ENCODE measurements at regions not wholly inside any gene's neighbourhood (a gene's known extent, or its start where the extent isn't known, plus 50 kb on each side); places are given as distances from the start of the nearest gene placed in this dataset.

DNA sequence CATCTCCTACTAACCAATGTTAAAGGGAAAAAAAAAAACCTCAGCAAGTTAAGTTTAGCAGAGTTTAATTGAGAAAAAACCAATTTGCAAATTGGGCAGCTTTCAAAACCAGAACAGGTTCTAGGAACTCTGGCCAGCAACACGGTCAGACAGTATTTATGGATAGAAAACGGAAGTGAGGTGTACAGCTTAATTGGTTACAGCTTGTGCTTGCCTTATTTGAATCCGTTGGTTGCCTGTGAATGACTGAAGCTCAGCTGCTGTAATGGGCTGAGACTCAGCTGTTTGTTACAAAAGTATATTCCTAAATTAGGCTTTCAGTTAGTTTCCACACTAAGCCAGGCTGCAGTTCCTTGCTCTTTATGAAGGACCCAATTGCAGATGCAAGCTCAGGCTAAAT is 217.0 kb downstream of the SREK1 start:
- H3K4me1 ChIP-seq = no peaks in the 10 kb centered on the region
- TF ChIP-seq, protein P1, sequence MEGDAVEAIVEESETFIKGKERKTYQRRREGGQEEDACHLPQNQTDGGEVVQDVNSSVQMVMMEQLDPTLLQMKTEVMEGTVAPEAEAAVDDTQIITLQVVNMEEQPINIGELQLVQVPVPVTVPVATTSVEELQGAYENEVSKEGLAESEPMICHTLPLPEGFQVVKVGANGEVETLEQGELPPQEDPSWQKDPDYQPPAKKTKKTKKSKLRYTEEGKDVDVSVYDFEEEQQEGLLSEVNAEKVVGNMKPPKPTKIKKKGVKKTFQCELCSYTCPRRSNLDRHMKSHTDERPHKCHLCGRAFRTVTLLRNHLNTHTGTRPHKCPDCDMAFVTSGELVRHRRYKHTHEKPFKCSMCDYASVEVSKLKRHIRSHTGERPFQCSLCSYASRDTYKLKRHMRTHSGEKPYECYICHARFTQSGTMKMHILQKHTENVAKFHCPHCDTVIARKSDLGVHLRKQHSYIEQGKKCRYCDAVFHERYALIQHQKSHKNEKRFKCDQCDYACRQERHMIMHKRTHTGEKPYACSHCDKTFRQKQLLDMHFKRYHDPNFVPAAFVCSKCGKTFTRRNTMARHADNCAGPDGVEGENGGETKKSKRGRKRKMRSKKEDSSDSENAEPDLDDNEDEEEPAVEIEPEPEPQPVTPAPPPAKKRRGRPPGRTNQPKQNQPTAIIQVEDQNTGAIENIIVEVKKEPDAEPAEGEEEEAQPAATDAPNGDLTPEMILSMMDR (IDR thresholded peaks at IDR 0.05) = no peak

DNA sequence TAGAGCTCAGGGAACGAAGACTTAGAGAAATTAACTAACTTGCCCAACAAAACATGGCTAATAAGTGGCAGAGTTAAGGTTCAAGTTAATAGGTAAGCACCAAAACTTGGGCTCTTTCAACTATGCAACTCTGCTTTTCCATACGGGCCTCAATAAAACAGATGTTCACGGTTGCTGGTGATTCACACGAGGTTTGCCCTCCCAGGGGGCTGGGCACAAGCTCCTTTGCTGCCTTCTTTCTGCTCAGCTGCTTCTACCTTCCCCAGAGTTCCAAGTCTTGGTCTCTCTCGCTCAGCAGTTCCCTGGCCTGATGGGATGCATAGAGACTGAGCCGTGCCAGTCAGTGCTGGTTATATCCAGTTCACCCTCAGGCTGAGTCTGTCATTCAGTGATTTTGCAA is 217.9 kb downstream of the SREK1 start:
- Histone ChIP-seq H3K27me3 (no peaks in the 10 kb centered on the region), H3K9me3 (no peaks in the 10 kb centered on the region), H3K4me3 (no peak overlapping the region), H3K27ac (no peak overlapping the region), H3K4me1 (no peaks in the 10 kb centered on the region), H3K36me3 (no peaks in the 10 kb centered on the region)
- intact Hi-C loops (cut with DNase I; ENCODE audit: low total_unique reads) = no loop called here
- no peak for DNase-seq
- TF ChIP-seq, protein P1 (IDR thresholded peaks at IDR 0.05) = no peak

More for the DNA sequence above, 217.0 kb downstream of the SREK1 start:
- H3K27me3 ChIP-seq = no peaks in the 10 kb centered on the region
- no peak overlapping the region for H3K27ac ChIP-seq
- H3K36me3 ChIP-seq = no peaks in the 10 kb centered on the region
- no peaks in the 10 kb centered on the region for H3K9me3 ChIP-seq
- no peak overlapping the region for H3K4me3 ChIP-seq
- intact Hi-C loops (cut with DNase I; ENCODE audit: low total_unique reads) = no loop called here
- DNase-seq = no peak

DNA sequence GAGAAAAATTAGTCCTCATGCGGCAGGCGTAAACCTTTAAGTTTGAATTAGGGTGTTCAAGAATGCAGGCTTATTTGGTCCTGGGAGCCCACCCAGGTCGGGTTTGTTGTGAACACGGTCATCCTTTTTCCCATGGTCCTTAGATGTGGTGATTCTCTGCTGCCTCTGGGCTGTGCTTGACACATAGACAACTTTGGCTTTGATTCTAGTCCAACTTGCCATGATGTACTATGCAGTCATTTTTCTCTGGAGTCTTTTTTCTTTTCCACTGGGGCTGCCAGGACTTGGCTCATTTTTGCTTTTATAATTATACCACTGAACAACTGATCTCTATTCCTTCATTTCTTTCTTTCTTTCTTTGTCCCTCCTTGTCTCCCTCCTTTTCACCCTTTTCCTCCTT is 218.6 kb downstream of the SREK1 start:
- Histone ChIP-seq H3K27me3 (no peaks in the 10 kb centered on the region), H3K36me3 (no peaks in the 10 kb centered on the region), H3K4me1 (no peaks in the 10 kb centered on the region), H3K4me3 (no peak overlapping the region), H3K9me3 (no peaks in the 10 kb centered on the region), H3K27ac (no peak overlapping the region)
- DNase-seq = no peak
- TF ChIP-seq, protein P1 (IDR thresholded peaks at IDR 0.05) = no peak
- intact Hi-C loops (cut with DNase I; ENCODE audit: low total_unique reads) = no loop called here

DNA sequence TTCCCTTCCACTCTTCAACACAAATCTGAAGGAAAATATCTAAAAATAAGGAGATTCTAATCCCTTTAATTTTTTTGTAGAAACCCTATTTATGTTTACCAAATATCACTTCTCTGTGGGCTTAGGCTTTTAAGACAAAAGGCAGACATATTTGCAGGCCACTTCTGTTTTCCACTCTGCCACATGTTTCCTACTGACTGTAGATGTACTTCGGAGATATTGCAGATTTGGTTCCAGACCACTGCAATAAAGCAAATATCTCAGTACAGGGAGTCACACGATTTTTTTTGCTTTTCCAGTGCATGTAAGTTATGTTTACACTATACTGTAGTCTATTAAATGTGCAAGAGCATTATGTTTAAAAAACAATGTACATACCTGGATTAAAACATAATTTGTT is 219.0 kb downstream of the SREK1 start:
- TF ChIP-seq, protein P1 (IDR thresholded peaks at IDR 0.05) = no peak
- Histone ChIP-seq H3K27me3 (no peaks in the 10 kb centered on the region), H3K27ac (no peak overlapping the region), H3K4me3 (no peak overlapping the region), H3K9me3 (no peaks in the 10 kb centered on the region), H3K36me3 (no peaks in the 10 kb centered on the region), H3K4me1 (no peaks in the 10 kb centered on the region)
- DNase-seq = no peak
- intact Hi-C loops (cut with DNase I; ENCODE audit: low total_unique reads) = no loop called here

DNA sequence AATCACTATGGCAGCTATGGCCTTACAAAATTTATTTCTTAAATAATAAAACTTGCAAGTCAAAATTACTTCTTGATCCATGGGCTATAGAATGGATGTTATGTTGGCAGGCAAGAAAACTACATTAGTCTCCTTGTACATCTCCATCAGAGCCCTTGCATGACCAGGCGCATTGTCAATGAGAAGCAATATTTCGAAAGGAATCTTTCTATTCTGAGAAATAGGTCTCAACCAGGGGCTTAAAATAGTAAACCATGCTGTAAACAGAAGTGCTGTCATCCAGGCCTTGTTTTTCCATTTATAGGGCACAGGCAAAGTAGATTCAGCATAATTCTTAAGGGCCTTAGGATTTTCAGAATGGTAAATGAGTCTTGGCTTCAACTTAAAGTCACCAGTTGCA is 220.1 kb downstream of the SREK1 start:
- intact Hi-C loops (cut with DNase I; ENCODE audit: low total_unique reads) = no loop called here
- no peak overlapping the region for H3K27ac ChIP-seq
- H3K4me1 ChIP-seq = no peaks in the 10 kb centered on the region
- H3K27me3 ChIP-seq = no peaks in the 10 kb centered on the region
- TF ChIP-seq, protein P1 (IDR thresholded peaks at IDR 0.05) = no peak
- no peaks in the 10 kb centered on the region for H3K36me3 ChIP-seq
- no peak overlapping the region for H3K4me3 ChIP-seq
- DNase-seq = no peak
- H3K9me3 ChIP-seq = no peaks in the 10 kb centered on the region

DNA sequence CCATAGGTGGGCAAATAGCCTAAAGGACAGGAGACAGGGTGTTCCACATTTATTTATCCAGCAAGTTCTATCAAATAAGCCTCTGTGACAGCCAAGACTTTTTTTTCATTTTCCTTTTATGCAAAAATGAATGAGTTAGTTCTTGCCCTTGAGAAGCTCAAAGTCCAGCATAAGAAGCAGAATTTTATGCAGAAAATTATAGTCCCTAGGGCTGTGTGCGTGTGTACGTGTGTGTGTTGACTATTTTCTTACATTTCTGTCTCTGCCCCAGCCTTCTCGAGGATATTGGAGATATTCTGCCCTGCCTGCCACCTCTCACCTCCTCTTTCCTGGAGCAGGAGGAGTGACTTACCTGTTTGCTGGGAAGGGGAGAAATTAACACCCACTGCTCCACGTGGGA is 221.9 kb downstream of the SREK1 start:
- Histone ChIP-seq H3K9me3 (no peaks in the 10 kb centered on the region), H3K36me3 (no peaks in the 10 kb centered on the region), H3K4me3 (no peak overlapping the region), H3K27ac (no peak overlapping the region), H3K27me3 (no peaks in the 10 kb centered on the region), H3K4me1 (no peaks in the 10 kb centered on the region)
- DNase-seq = no peak
- intact Hi-C loops (cut with DNase I; ENCODE audit: low total_unique reads) = no loop called here
- TF ChIP-seq, protein P1 (IDR thresholded peaks at IDR 0.05) = no peak
